ENCODE measurements at regions not wholly inside any gene's neighbourhood (a gene's known extent, or its start where the extent isn't known, plus 50 kb on each side); places are given as distances from the start of the nearest gene placed in this dataset.
"Not testable (repeated sequence)": the region's sequence is repeated elsewhere in the genome, so short reads cannot be mapped to it uniquely, and the experiment has no call there.

DNA sequence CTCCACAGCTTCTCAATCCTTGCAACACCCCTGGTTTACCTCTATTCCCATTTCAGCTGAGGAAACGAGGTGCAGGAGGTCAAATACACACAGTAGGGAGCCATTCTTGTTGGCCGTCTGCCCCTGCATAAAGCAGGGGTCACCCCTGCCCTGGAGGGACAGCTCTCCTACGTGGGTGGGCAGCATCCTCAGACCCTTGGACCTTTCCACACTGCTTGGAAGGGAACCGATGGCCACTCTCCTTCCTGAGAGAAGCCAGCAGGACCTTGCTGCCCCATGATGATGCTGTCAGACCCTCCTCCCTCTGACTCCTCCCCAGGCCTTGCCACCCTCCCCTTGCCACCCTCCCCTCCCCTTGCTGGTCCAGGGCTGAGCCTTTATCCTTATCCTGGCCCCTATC is 121.1 kb upstream of the SYT13 start:
- Histone ChIP-seq H3K4me3 (ENCODE audit: low read length in 2 of 2) (no peak overlapping the region), H3K4me1 (ENCODE audit: control insufficient read depth in 2 of 2, insufficient read depth in 2 of 2, low read length in 2 of 2) (no peaks in the 10 kb centered on the region)

DNA sequence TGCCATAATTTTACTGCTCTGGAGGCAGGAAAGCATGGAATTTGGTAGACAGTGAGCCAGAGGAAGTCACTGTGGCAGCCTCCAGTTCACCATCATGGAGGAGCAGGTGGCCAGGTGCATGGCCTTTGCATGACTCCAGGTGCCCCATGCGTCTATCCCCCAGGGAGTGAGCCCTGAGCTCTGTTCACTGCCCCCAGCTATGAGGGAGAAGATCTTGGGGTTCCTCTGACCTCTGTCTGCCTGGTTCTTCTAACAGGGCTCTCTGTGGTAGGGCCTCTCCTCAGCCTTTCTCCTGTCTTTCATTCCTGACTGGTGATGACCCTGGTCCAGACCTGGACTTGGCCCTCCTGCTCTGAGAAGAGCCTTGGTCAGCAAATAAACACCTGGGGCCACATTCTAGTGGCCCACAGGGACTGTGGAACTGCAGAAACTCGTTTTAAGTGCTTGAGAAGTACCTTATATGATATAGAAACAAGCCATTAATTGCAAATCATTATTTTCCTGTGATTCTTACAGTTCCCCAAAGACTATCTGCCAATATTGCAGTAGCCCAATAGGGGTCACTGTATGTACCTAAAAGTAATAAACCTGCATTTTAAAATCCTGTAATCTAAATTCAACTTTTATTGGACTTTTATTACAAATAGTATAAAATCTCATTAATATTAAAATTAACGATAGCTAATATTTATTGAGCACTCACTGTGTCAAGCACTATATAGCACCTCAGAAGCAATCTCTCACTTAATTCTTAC is 120.0 kb upstream of the SYT13 start:
- no peaks in the 10 kb centered on the region for H3K4me1 ChIP-seq (ENCODE audit: control insufficient read depth in 2 of 2, insufficient read depth in 2 of 2, low read length in 2 of 2)
- peaks cover 5 to 12% of the 10 kb centered on the region in 2 donors for H3K27me3 ChIP-seq (ENCODE audit: control insufficient read depth in 2 of 2, insufficient read depth in 2 of 2, low read length in 2 of 2)
- no peak overlapping the region for H3K4me3 ChIP-seq (ENCODE audit: low read length in 2 of 2)
- H3K36me3 ChIP-seq (ENCODE audit: control insufficient read depth in 2 of 2, insufficient read depth in 2 of 2, low read length in 2 of 2), result no peaks in the 10 kb centered on the region
- H3K27ac ChIP-seq (ENCODE audit: low read depth in 2 of 2, low read length in 2 of 2), result no peak overlapping the region
- no peaks in the 10 kb centered on the region for H3K9me3 ChIP-seq (ENCODE audit: control insufficient read depth in 2 of 2, low read length in 2 of 2)
- no peak overlapping the region for H3K9ac ChIP-seq (ENCODE audit: low read depth in 1 of 2, low read length in 2 of 2)

More for the DNA sequence above, 121.1 kb upstream of the SYT13 start:
- no peak overlapping the region for H3K27ac ChIP-seq (ENCODE audit: low read depth in 2 of 2, low read length in 2 of 2)
- H3K9me3 ChIP-seq (ENCODE audit: control insufficient read depth in 2 of 2, low read length in 2 of 2), result no peaks in the 10 kb centered on the region
- no peak overlapping the region for H3K9ac ChIP-seq (ENCODE audit: low read depth in 1 of 2, low read length in 2 of 2)
- H3K27me3 ChIP-seq (ENCODE audit: control insufficient read depth in 2 of 2, insufficient read depth in 2 of 2, low read length in 2 of 2), result peaks cover 7 to 19% of the 10 kb centered on the region in 2 donors
- H3K36me3 ChIP-seq (ENCODE audit: control insufficient read depth in 2 of 2, insufficient read depth in 2 of 2, low read length in 2 of 2), result no peaks in the 10 kb centered on the region

DNA sequence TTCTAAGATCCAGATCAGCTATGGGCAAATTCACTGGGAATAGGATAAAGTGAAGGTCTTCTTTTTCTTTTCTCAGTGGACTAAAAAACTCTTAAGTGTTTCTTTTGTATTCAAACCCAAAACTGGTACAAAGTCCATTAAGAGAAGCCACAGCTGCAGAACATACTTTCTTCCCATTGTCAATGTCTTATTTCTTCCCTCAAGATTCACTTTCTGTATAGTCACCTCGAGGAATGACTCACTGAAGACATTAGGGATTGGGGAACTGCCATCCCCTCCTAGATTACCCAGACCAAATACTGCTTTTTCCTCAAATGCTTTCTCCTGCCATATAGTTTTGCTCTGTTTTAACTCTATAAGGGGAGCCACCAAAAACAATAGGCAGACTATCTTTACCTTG is 117.4 kb upstream of the SYT13 start:
- H3K4me3 ChIP-seq (ENCODE audit: low read length in 2 of 2); H3K9me3 ChIP-seq (ENCODE audit: control insufficient read depth in 2 of 2, low read length in 2 of 2); H3K27me3 ChIP-seq (ENCODE audit: control insufficient read depth in 2 of 2, insufficient read depth in 2 of 2, low read length in 2 of 2); H3K36me3 ChIP-seq (ENCODE audit: control insufficient read depth in 2 of 2, insufficient read depth in 2 of 2, low read length in 2 of 2); H3K4me1 ChIP-seq (ENCODE audit: control insufficient read depth in 2 of 2, insufficient read depth in 2 of 2, low read length in 2 of 2); H3K9ac ChIP-seq (ENCODE audit: low read depth in 1 of 2, low read length in 2 of 2); H3K27ac ChIP-seq (ENCODE audit: low read depth in 2 of 2, low read length in 2 of 2): not testable (repeated sequence)

DNA sequence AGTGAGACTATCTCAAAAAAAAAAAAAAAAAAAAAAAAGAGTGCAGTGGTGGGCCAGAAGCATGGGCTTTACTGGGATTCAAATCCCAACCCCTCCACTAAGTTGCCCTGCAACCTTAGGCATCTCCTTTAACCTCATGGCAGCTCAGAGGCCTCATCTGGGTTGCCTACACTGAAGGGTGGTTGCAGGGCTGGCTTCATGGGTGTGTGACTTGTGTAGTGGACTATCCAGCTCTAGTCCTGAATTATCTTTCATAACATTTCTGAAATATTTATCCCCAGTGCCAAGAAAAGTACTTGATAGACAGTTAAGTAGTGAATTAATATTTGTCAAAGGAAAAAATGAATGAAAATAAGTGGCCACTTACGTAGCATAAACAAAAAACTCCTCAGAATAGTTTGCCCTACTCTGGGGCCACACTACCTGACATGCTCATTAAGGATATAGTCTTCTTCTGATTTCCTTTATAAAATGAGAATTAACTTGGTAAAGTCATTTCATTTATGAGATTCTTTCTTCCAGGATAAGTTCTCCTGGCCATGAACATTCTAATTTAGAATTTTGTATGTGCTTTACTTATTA is 116.0 kb upstream of the SYT13 start:
- Histone ChIP-seq H3K9ac (ENCODE audit: low read depth in 1 of 2, low read length in 2 of 2) (no peak overlapping the region), H3K27ac (ENCODE audit: low read depth in 2 of 2, low read length in 2 of 2) (no peak overlapping the region), H3K27me3 (ENCODE audit: control insufficient read depth in 2 of 2, insufficient read depth in 2 of 2, low read length in 2 of 2) (peaks cover 1 to 3% of the 10 kb centered on the region in 2 donors), H3K4me3 (ENCODE audit: low read length in 2 of 2) (no peak overlapping the region), H3K9me3 (ENCODE audit: control insufficient read depth in 2 of 2, low read length in 2 of 2) (no peaks in the 10 kb centered on the region), H3K36me3 (ENCODE audit: control insufficient read depth in 2 of 2, insufficient read depth in 2 of 2, low read length in 2 of 2) (no peaks in the 10 kb centered on the region), H3K4me1 (ENCODE audit: control insufficient read depth in 2 of 2, insufficient read depth in 2 of 2, low read length in 2 of 2) (no peaks in the 10 kb centered on the region)

DNA sequence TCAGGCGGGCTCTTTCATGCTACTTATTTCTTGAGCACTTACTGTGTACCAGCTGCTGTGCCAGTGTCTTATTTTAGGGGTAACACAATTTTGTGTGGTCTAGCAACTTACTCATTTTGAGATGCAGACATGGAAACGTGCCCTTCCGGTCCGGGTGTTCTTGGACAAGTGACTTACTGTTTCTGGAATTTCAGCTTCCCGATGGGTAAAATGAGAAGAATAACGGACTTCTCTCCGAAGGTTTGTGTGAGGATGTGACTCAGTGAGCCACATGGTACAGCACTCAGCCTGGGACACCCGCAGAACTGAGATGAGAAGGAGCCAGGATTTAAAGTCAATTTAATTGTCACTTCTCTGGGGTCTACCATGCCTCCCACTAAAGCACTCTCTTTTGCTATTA is 114.5 kb upstream of the SYT13 start:
- peaks cover 0 to 3% of the 10 kb centered on the region in 2 donors for H3K27me3 ChIP-seq (ENCODE audit: control insufficient read depth in 2 of 2, insufficient read depth in 2 of 2, low read length in 2 of 2)
- H3K4me3 ChIP-seq (ENCODE audit: low read length in 2 of 2), result no peak overlapping the region
- H3K4me1 ChIP-seq (ENCODE audit: control insufficient read depth in 2 of 2, insufficient read depth in 2 of 2, low read length in 2 of 2), result no peaks in the 10 kb centered on the region
- no peak overlapping the region for H3K27ac ChIP-seq (ENCODE audit: low read depth in 2 of 2, low read length in 2 of 2)
- no peaks in the 10 kb centered on the region for H3K36me3 ChIP-seq (ENCODE audit: control insufficient read depth in 2 of 2, insufficient read depth in 2 of 2, low read length in 2 of 2)
- no peak overlapping the region for H3K9ac ChIP-seq (ENCODE audit: low read depth in 1 of 2, low read length in 2 of 2)
- H3K9me3 ChIP-seq (ENCODE audit: control insufficient read depth in 2 of 2, low read length in 2 of 2), result no peaks in the 10 kb centered on the region

DNA sequence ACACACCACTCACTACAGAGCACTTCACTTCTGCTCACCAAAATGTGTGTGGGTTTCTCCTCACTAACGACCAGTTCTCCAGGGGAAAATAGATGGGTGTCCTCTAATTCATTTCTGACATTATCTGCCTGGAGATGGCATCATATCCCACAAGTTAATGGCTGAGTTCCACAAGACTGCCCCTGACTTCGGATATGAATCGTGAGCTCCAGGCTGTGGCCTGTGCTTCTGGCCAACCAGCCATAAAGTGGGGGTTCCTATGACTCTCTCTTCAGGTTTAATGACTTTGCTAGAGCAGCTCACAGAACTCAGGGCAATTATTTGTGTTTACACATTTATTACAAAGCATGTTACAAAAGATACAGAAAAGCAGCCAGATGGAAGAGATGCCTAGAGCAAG is 113.0 kb upstream of the SYT13 start:
- Histone ChIP-seq H3K27me3 (ENCODE audit: control insufficient read depth in 2 of 2, insufficient read depth in 2 of 2, low read length in 2 of 2) (peaks cover 0 to 3% of the 10 kb centered on the region in 2 donors), H3K4me1 (ENCODE audit: control insufficient read depth in 2 of 2, insufficient read depth in 2 of 2, low read length in 2 of 2) (no peaks in the 10 kb centered on the region), H3K4me3 (ENCODE audit: low read length in 2 of 2) (no peak overlapping the region), H3K36me3 (ENCODE audit: control insufficient read depth in 2 of 2, insufficient read depth in 2 of 2, low read length in 2 of 2) (no peaks in the 10 kb centered on the region), H3K27ac (ENCODE audit: low read depth in 2 of 2, low read length in 2 of 2) (no peak overlapping the region), H3K9me3 (ENCODE audit: control insufficient read depth in 2 of 2, low read length in 2 of 2) (no peaks in the 10 kb centered on the region), H3K9ac (ENCODE audit: low read depth in 1 of 2, low read length in 2 of 2) (no peak overlapping the region)

DNA sequence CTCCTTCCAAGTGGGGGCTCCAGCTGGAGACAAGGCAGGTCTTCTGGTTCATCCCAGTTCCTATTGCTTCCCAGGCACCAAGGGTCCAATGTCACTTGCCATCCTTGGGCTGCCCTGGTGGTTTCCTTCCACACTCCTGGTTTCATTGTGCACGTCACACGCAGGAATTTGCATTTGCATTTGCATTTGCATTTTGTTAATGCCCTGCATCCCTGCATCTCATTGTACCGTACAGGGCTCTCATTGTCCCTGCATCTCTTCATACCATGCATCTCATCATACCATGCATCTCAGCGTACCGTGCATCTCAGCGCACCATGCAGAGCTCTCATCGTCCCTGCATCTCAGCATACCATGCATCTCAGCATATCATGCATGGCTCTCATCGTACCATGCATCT is 112.2 kb upstream of the SYT13 start:
- H3K4me3 ChIP-seq (ENCODE audit: low read length in 2 of 2), result no peak overlapping the region
- H3K36me3 ChIP-seq (ENCODE audit: control insufficient read depth in 2 of 2, insufficient read depth in 2 of 2, low read length in 2 of 2), result no peaks in the 10 kb centered on the region
- H3K27ac ChIP-seq (ENCODE audit: low read depth in 2 of 2, low read length in 2 of 2), result no peak overlapping the region
- no peak overlapping the region for H3K9ac ChIP-seq (ENCODE audit: low read depth in 1 of 2, low read length in 2 of 2)
- H3K9me3 ChIP-seq (ENCODE audit: control insufficient read depth in 2 of 2, low read length in 2 of 2), result no peaks in the 10 kb centered on the region
- peaks cover 0 to 3% of the 10 kb centered on the region in 2 donors for H3K27me3 ChIP-seq (ENCODE audit: control insufficient read depth in 2 of 2, insufficient read depth in 2 of 2, low read length in 2 of 2)
- H3K4me1 ChIP-seq (ENCODE audit: control insufficient read depth in 2 of 2, insufficient read depth in 2 of 2, low read length in 2 of 2), result no peaks in the 10 kb centered on the region

DNA sequence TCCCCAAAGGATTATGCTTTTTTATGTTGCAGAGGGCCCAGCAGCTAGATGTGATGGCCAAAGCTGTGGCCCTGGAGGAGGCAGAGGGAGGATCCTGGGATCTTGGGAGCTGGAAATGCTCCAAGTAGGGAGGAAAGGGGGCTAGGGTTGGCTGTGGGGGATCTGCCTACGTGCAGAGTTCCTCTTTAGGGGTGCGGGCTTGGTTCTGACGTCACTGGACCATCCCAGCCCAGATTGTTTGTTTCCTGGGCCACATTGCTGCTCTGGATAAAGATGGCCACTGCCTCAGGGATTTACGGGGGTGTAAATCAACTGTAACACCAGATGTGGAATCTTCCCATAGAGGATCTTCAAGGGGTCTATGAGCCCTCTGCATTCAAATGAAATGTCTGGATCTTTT is 110.3 kb upstream of the SYT13 start:
- H3K27ac ChIP-seq (ENCODE audit: low read depth in 2 of 2, low read length in 2 of 2), result no peak overlapping the region
- peaks cover 0 to 5% of the 10 kb centered on the region in 2 donors for H3K27me3 ChIP-seq (ENCODE audit: control insufficient read depth in 2 of 2, insufficient read depth in 2 of 2, low read length in 2 of 2)
- no peak overlapping the region for H3K9ac ChIP-seq (ENCODE audit: low read depth in 1 of 2, low read length in 2 of 2)
- H3K4me1 ChIP-seq (ENCODE audit: control insufficient read depth in 2 of 2, insufficient read depth in 2 of 2, low read length in 2 of 2), result no peaks in the 10 kb centered on the region
- H3K4me3 ChIP-seq (ENCODE audit: low read length in 2 of 2), result no peak overlapping the region
- H3K36me3 ChIP-seq (ENCODE audit: control insufficient read depth in 2 of 2, insufficient read depth in 2 of 2, low read length in 2 of 2), result no peaks in the 10 kb centered on the region
- H3K9me3 ChIP-seq (ENCODE audit: control insufficient read depth in 2 of 2, low read length in 2 of 2), result no peaks in the 10 kb centered on the region

DNA sequence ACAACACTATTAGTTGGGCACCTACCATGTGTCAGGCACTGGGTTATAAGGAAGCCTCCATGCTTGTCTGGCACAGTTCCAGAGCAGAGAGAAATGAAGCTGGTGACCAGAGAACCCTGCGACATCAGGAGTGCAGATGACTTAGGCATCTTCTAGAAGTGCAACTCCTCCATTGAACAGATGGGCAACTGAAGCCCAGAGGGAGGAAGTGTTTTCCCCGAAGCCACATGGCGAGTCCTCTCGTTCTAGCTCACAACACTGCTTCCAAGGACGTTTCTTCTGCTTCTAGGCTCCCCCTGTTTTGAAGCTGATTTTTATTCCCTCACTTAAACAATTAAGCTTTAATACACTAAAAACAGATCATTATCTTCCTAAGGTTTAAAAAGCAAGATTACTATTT is 109.8 kb upstream of the SYT13 start:
- Histone ChIP-seq H3K9ac (ENCODE audit: low read depth in 1 of 2, low read length in 2 of 2) (no peak overlapping the region), H3K36me3 (ENCODE audit: control insufficient read depth in 2 of 2, insufficient read depth in 2 of 2, low read length in 2 of 2) (no peaks in the 10 kb centered on the region), H3K27me3 (ENCODE audit: control insufficient read depth in 2 of 2, insufficient read depth in 2 of 2, low read length in 2 of 2) (peaks cover 0 to 5% of the 10 kb centered on the region in 2 donors), H3K4me1 (ENCODE audit: control insufficient read depth in 2 of 2, insufficient read depth in 2 of 2, low read length in 2 of 2) (no peaks in the 10 kb centered on the region), H3K27ac (ENCODE audit: low read depth in 2 of 2, low read length in 2 of 2) (no peak overlapping the region), H3K9me3 (ENCODE audit: control insufficient read depth in 2 of 2, low read length in 2 of 2) (no peaks in the 10 kb centered on the region), H3K4me3 (ENCODE audit: low read length in 2 of 2) (no peak overlapping the region)

DNA sequence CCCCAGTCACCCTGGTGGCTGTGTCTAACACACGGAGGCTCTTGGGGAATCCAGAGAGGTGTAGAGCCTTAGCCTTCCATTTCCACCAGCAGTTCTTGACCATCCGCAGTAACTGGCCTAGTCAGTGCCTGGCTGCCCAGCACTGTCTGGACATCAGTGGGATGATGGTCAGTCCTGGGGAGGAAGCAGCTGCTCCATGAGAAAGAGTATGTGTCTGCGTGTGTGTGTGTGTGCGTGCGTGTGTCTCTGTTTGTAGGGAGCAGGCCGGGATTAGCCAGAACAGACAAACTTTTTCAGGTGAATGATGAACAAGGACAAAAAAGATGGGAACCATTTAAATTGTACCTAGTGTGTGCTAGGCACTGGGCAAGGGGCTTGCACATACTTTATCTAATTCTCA is 109.3 kb upstream of the SYT13 start:
- Histone ChIP-seq H3K4me1 (ENCODE audit: control insufficient read depth in 2 of 2, insufficient read depth in 2 of 2, low read length in 2 of 2) (no peaks in the 10 kb centered on the region), H3K36me3 (ENCODE audit: control insufficient read depth in 2 of 2, insufficient read depth in 2 of 2, low read length in 2 of 2) (no peaks in the 10 kb centered on the region), H3K9ac (ENCODE audit: low read depth in 1 of 2, low read length in 2 of 2) (no peak overlapping the region), H3K27ac (ENCODE audit: low read depth in 2 of 2, low read length in 2 of 2) (no peak overlapping the region), H3K9me3 (ENCODE audit: control insufficient read depth in 2 of 2, low read length in 2 of 2) (no peaks in the 10 kb centered on the region), H3K4me3 (ENCODE audit: low read length in 2 of 2) (no peak overlapping the region), H3K27me3 (ENCODE audit: control insufficient read depth in 2 of 2, insufficient read depth in 2 of 2, low read length in 2 of 2) (peaks cover 0 to 5% of the 10 kb centered on the region in 2 donors)
